AG04449 (cell line): ENCODE measurements at regions not wholly inside any gene's neighbourhood (a gene's known extent, or its start where the extent isn't known, plus 50 kb on each side); places are given as distances from the start of the nearest gene placed in this dataset.

ENCODE experiments used
- CTCF ChIA-PET: fragments of 350-600 bp; formaldehyde crosslinking; extraction: SDS; loops from one replicate; lab custom pipeline; 2021; ENCODE audit warnings: antibody characterized with exemption; lab: Yijun Ruan, JAX
- POLR2A ChIA-PET: fragments of 400-600, 350-600 bp; formaldehyde crosslinking; extraction: SDS; loops from one replicate; lab custom pipeline; 2020; ENCODE audit warnings: antibody characterized with exemption, inconsistent platforms; lab: Yijun Ruan, JAX
- DNase-seq: peaks from one replicate; pipeline ENCODE4 v3.0.0-alpha.2; 2010; ENCODE audit warnings: low read depth, low spot score
- H3K4me3 ChIP-seq: 2 replicates; pipeline ENCODE4 v1.5.1; 2011; ENCODE audit warnings: low read depth, mild to moderate bottlenecking, control low read depth, low read length
- TF ChIP-seq, protein P1 (sequence below): IDR thresholded peaks from one replicate; pipeline ENCODE4 v1.5.1; 2011; ENCODE audit warnings: mild to moderate bottlenecking, moderate library complexity, low read length, control low read depth, inconsistent platforms; ENCODE audit not compliant: insufficient read depth; ENCODE audit errors: missing control alignments

DNA sequence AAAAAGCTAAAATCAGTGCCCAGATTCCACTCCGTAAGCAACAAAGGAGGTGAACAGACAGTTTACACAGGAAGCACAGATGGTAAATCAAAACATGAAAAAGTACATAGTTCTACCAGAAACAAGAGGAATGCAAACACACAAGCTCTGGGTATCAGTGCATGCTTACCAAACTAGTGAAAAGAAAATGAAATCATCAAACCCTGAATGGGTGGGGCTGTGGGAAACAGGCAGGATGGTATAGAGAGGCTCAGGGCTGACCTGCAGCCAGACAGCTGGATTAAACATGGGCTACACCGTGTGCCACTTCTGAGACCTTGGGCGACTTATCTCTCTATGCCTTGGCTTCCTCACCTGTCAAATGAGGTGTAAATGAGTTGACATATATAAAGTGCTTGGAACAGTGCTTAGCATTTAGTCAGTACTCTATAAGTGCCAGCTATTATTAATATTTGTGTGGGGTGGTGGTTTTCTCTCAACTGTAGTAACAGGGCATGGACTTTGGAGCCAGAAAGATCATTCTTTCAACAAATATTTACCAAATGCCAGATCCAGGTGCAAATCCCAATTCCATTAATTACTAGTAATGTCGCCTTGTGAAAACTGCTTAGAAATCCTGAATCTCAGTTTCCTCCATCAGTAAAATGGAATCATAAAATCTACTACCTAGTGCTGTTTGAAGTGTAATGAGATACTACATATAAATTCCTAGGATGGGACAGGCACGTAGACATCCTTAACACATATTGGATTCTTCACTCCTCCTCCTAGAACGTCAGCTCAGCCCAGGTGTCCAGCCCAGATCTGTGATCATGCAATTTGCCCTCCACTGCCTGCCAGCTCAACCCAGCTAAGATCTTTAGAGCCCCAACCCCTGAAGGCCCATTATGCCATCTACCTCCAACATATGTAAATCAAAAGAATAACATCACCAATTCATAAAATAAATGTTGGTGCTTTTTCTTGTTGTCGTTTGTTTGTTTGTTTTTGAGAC, 55.5 kb upstream of the SMAD3 start:
- DNase-seq, result no peak
- ChIA-PET CTCF (interaction anchor here (1.1 kb wide), 1 partner anchor 12 kb away, joined by 3 read pairs; no protein-coding TSS in a partner anchor), POLR2A (no interaction called here)
- TF ChIP-seq, protein P1, sequence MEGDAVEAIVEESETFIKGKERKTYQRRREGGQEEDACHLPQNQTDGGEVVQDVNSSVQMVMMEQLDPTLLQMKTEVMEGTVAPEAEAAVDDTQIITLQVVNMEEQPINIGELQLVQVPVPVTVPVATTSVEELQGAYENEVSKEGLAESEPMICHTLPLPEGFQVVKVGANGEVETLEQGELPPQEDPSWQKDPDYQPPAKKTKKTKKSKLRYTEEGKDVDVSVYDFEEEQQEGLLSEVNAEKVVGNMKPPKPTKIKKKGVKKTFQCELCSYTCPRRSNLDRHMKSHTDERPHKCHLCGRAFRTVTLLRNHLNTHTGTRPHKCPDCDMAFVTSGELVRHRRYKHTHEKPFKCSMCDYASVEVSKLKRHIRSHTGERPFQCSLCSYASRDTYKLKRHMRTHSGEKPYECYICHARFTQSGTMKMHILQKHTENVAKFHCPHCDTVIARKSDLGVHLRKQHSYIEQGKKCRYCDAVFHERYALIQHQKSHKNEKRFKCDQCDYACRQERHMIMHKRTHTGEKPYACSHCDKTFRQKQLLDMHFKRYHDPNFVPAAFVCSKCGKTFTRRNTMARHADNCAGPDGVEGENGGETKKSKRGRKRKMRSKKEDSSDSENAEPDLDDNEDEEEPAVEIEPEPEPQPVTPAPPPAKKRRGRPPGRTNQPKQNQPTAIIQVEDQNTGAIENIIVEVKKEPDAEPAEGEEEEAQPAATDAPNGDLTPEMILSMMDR, result no peak
- no peak overlapping the region for H3K4me3 ChIP-seq

GRCh38 chr15:67010898-67011616, 54.3 kb upstream of the SMAD3 start:
- no peak overlapping the region for H3K4me3 ChIP-seq
- TF ChIP-seq, protein P1, result no peak
- no peak for DNase-seq
- POLR2A ChIA-PET, result interaction anchor here (0.6 kb wide), 1 partner anchor 15 kb away, joined by 3 read pairs; no protein-coding TSS in a partner anchor
- CTCF ChIA-PET, result no interaction called here

DNA sequence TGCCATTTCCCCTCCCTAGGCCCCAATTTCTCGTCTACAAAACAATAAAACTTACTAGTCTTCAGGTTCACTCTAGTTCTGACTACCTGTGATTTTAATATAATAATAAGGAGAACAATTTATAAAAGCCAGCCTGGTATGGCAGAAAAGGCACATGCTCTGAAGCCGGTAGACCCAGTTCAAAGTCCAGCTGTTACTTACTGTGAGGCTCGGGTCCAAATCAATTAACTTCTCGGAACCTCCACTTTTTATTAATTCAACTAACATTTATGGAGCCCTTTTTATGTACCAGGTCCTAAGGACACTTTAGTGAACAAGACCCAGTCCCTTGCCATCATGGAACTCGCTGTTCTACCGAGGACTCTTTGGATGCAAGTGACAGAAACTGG, 53.8 kb upstream of the SMAD3 start:
- ChIA-PET CTCF (no interaction called here), POLR2A (interaction anchor here (0.6 kb wide), 1 partner anchor 14 kb away, joined by 3 read pairs; no protein-coding TSS in a partner anchor)
- TF ChIP-seq, protein P1, result no peak
- no peak for DNase-seq
- H3K4me3 ChIP-seq, result no peak overlapping the region

DNA sequence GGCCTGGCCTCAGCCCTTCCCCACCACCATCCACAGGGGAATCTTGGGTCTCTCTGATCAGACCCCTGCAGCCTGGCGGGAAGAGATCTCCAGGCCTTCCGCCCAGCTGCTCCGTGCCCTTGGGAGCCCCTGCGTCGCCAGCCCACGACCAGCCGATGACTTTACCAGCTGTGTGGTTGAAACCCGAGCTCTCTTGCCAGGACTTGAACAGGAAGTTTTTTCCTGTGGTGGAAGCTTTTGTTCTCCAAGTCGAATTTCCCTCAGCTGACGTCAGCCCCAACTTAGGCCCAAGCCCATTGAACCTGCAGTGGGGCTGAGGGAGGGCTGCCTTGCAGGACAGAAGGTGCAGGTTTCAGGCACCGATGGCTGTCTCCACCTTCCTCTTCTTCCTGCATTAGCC, 51.7 kb upstream of the SMAD3 start:
- POLR2A ChIA-PET, result no interaction called here
- CTCF ChIA-PET, result no interaction called here
- no peak overlapping the region for H3K4me3 ChIP-seq
- DNase-seq, result no peak
- TF ChIP-seq, protein P1, result no peak
